Prostate gland (tissue), 2 donors: ENCODE measurements at regions not wholly inside any gene's neighbourhood (a gene's known extent, or its start where the extent isn't known, plus 50 kb on each side); places are given as distances from the start of the nearest gene placed in this dataset.

Source experiments
- POLR2A ChIP-seq: fragments of 450-650 bp; IDR thresholded peaks from one replicate; pipeline ENCODE4 v1.6.1; 2016; ENCODE audit warnings: antibody characterized with exemption, mild to moderate bottlenecking
- TF ChIP-seq, protein P1 (sequence below), 4 experiments: fragments of 200-600 bp in 2 of 4; fragments of 450-650 bp in 2 of 4; sonication (generic) in 2 of 4; IDR thresholded peaks; 1 replicate in 3 of 4; 2 replicates in 1 of 4; pipeline ENCODE4 v1.5.1; 2016 to 2019; ENCODE audit warnings: antibody characterized with exemption in 4 of 4, mild to moderate bottlenecking in 2 of 4, moderate library complexity in 2 of 4

DNA sequence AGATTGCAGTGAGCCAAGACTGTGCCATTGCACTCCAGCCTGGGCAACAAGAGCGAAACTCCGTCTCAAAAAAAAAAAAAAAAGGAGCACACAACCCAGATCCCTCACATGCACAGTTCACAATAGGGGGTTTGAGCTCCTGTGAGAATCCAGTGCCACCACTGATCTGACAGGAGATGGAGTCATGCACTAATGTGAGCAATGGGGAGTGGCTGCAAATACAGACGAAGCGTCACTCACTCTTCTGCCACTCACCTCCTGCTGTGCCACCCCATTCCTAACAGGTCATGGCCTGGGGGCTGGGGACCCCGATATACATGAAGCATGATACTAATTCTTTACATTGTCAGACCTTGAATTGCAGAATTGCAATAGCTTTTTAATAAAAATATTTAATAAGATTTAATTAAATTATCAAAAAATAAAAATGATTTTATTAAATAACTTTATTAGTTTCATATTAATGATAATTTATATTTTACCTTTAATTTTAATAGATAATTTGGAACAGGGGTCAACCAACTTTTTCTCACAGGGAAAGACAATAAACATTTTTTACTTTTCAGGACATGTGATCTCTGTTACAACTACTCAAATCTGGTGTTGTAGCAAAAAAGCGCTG, 171.4 kb downstream of the COPRS start:
- TF ChIP-seq, protein P1, sequence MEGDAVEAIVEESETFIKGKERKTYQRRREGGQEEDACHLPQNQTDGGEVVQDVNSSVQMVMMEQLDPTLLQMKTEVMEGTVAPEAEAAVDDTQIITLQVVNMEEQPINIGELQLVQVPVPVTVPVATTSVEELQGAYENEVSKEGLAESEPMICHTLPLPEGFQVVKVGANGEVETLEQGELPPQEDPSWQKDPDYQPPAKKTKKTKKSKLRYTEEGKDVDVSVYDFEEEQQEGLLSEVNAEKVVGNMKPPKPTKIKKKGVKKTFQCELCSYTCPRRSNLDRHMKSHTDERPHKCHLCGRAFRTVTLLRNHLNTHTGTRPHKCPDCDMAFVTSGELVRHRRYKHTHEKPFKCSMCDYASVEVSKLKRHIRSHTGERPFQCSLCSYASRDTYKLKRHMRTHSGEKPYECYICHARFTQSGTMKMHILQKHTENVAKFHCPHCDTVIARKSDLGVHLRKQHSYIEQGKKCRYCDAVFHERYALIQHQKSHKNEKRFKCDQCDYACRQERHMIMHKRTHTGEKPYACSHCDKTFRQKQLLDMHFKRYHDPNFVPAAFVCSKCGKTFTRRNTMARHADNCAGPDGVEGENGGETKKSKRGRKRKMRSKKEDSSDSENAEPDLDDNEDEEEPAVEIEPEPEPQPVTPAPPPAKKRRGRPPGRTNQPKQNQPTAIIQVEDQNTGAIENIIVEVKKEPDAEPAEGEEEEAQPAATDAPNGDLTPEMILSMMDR (IDR thresholded peaks at IDR 0.05), result no peak
- TF ChIP-seq POLR2A, result no peak
